OCI-LY1 (cell line): ENCODE measurements at regions not wholly inside any gene's neighbourhood (a gene's known extent, or its start where the extent isn't known, plus 50 kb on each side); places are given as distances from the start of the nearest gene placed in this dataset.

Experiments used
- H2AFZ ChIP-seq: fragments of 200-600 bp; sonication (generic), shearing (Covaris generic); 2 replicates; pipeline ENCODE4 v1.6.0; 2014; ENCODE audit warnings: antibody characterized with exemption, mild to moderate bottlenecking, low read length
- H3F3A ChIP-seq: fragments of 200-600 bp; sonication (generic), shearing (Covaris generic); 2 replicates; pipeline ENCODE4 v1.6.0; 2014; ENCODE audit warnings: mild to moderate bottlenecking, antibody characterized with exemption, low read length, moderate library complexity; ENCODE audit not compliant: insufficient read depth
- H3K27ac ChIP-seq: fragments of 200-600 bp; sonication (generic); 2 replicates; pipeline ENCODE4 v1.5.1; 2014; ENCODE audit warnings: low read length, mixed run types, mild to moderate bottlenecking, low read depth; ENCODE audit not compliant: poor library complexity, severe bottlenecking
- H3K27me3 ChIP-seq: fragments of 200-600 bp; sonication (generic); 2 replicates; pipeline ENCODE4 v1.6.0; 2014; ENCODE audit warnings: antibody characterized with exemption, mild to moderate bottlenecking, low read length, moderate library complexity; ENCODE audit not compliant: insufficient read depth
- H3K36me3 ChIP-seq: fragments of 200-600 bp; sonication (generic); 2 replicates; pipeline ENCODE4 v1.6.1; 2014; ENCODE audit warnings: mild to moderate bottlenecking, antibody characterized with exemption, low read length, moderate library complexity, mixed read lengths; ENCODE audit not compliant: insufficient read depth
- H3K4me1 ChIP-seq: fragments of 200-600 bp; sonication (generic); 2 replicates; pipeline ENCODE4 v1.5.1; 2014; ENCODE audit warnings: mild to moderate bottlenecking, low read length, moderate library complexity; ENCODE audit not compliant: insufficient read depth, severe bottlenecking
- H3K4me2 ChIP-seq: fragments of 200-600 bp; sonication (generic), shearing (Covaris generic); 2 replicates; pipeline ENCODE4 v1.6.1; 2014; ENCODE audit warnings: low read length
- H3K4me3 ChIP-seq: fragments of 200-600 bp; sonication (generic); 2 replicates; pipeline ENCODE4 v1.5.1; 2014; ENCODE audit warnings: low read length, low read depth, mild to moderate bottlenecking, mixed read lengths; ENCODE audit not compliant: poor library complexity, severe bottlenecking
- H3K79me2 ChIP-seq: fragments of 200-600 bp; shearing (Covaris generic); 2 replicates; pipeline ENCODE4 v1.6.1; 2016; ENCODE audit warnings: mixed run types, low read length, mixed read lengths; ENCODE audit not compliant: insufficient read depth
- H3K9ac ChIP-seq: fragments of 200-600 bp; sonication (generic), shearing (Covaris generic); 2 replicates; pipeline ENCODE4 v1.6.1; 2014; ENCODE audit warnings: mild to moderate bottlenecking, low read length, mixed read lengths
- H3K9me2 ChIP-seq: fragments of 200-600 bp; sonication (generic), shearing (Covaris generic); 2 replicates; pipeline ENCODE4 v1.6.1; 2014; ENCODE audit warnings: low read depth, mild to moderate bottlenecking, low read length, mixed read lengths
- H3K9me3 ChIP-seq: fragments of 200-600 bp; shearing (Covaris generic); 2 replicates; pipeline ENCODE4 v1.6.1; 2014; ENCODE audit warnings: low read length, mixed read lengths
- H4K20me1 ChIP-seq: fragments of 200-600 bp; sonication (generic), shearing (Covaris generic); 2 replicates; pipeline ENCODE4 v1.6.0; 2016; ENCODE audit warnings: mild to moderate bottlenecking, low read length; ENCODE audit not compliant: insufficient read depth
- CTCF ChIP-seq: fragments of 200-600 bp; sonication (generic), shearing (Covaris generic); IDR thresholded peaks from 2 replicates; pipeline ENCODE4 v1.5.1; 2017; ENCODE audit warnings: mild to moderate bottlenecking, antibody characterized with exemption, low read length, moderate library complexity, mixed read lengths
- EZH2 ChIP-seq: fragments of 200-600 bp; sonication (generic), shearing (Covaris generic); IDR thresholded peaks from 2 replicates; pipeline ENCODE4 v1.8.0; 2017; ENCODE audit warnings: borderline replicate concordance, mixed run types, mild to moderate bottlenecking, antibody characterized with exemption, low read length, moderate library complexity, mixed read lengths

GRCh38 chr12:42770261-42770660 is 180.7 kb upstream of the PRICKLE1 start:
- Histone ChIP-seq H4K20me1 (no peaks in the 10 kb centered on the region), H3K36me3 (no peaks in the 10 kb centered on the region)
- TF ChIP-seq CTCF (no peak), EZH2 (no peak)

GRCh38 chr12:42769455-42769854 is 179.9 kb upstream of the PRICKLE1 start:
- H3K79me2 ChIP-seq = no peaks in the 10 kb centered on the region
- H3K4me1 ChIP-seq = no peaks in the 10 kb centered on the region
- no peak overlapping the region for H3K9ac ChIP-seq
- no peak overlapping the region for H3K27ac ChIP-seq
- H3K4me3 ChIP-seq = no peak overlapping the region
- H4K20me1 ChIP-seq = no peaks in the 10 kb centered on the region
- H3K4me2 ChIP-seq = no peak overlapping the region
- no peaks in the 10 kb centered on the region for H3K9me2 ChIP-seq
- H3K9me3 ChIP-seq = no peaks in the 10 kb centered on the region
- no peak overlapping the region for H2AFZ ChIP-seq
- TF ChIP-seq EZH2 (no peak), CTCF (no peak)
- H3K36me3 ChIP-seq = no peaks in the 10 kb centered on the region
- H3F3A ChIP-seq = no peaks in the 10 kb centered on the region
- H3K27me3 ChIP-seq = no peaks in the 10 kb centered on the region

More at GRCh38 chr12:42770261-42770660, 180.7 kb upstream of the PRICKLE1 start:
- Histone ChIP-seq H3K79me2 (no peaks in the 10 kb centered on the region), H3K9me2 (no peaks in the 10 kb centered on the region), H3K4me3 (no peak overlapping the region), H3K9me3 (no peaks in the 10 kb centered on the region), H3K4me2 (no peak overlapping the region), H3K4me1 (no peaks in the 10 kb centered on the region), H3K27me3 (peaks cover 2% of the 10 kb centered on the region; the same call in 1 of the 2 replicates), H3K9ac (no peak overlapping the region), H3F3A (no peaks in the 10 kb centered on the region), H3K27ac (no peak overlapping the region), H2AFZ (no peak overlapping the region)

GRCh38 chr12:42767998-42768397 is 178.5 kb upstream of the PRICKLE1 start:
- H4K20me1 ChIP-seq = no peaks in the 10 kb centered on the region
- no peaks in the 10 kb centered on the region for H3K27me3 ChIP-seq
- H3K4me2 ChIP-seq = no peak overlapping the region
- H3K27ac ChIP-seq = no peak overlapping the region
- H2AFZ ChIP-seq = no peak overlapping the region
- no peaks in the 10 kb centered on the region for H3K9me2 ChIP-seq
- H3F3A ChIP-seq = no peaks in the 10 kb centered on the region
- H3K79me2 ChIP-seq = no peaks in the 10 kb centered on the region
- H3K36me3 ChIP-seq = no peaks in the 10 kb centered on the region
- H3K9ac ChIP-seq = no peak overlapping the region
- H3K9me3 ChIP-seq = no peaks in the 10 kb centered on the region
- TF ChIP-seq EZH2 (no peak), CTCF (no peak)
- no peak overlapping the region for H3K4me3 ChIP-seq
- H3K4me1 ChIP-seq = no peaks in the 10 kb centered on the region
